ENCODE measurements at regions not wholly inside any gene's neighbourhood (a gene's known extent, or its start where the extent isn't known, plus 50 kb on each side); places are given as distances from the start of the nearest gene placed in this dataset.
"Not testable (repeated sequence)": the region's sequence is repeated elsewhere in the genome, so short reads cannot be mapped to it uniquely, and the experiment has no call there.

DNA sequence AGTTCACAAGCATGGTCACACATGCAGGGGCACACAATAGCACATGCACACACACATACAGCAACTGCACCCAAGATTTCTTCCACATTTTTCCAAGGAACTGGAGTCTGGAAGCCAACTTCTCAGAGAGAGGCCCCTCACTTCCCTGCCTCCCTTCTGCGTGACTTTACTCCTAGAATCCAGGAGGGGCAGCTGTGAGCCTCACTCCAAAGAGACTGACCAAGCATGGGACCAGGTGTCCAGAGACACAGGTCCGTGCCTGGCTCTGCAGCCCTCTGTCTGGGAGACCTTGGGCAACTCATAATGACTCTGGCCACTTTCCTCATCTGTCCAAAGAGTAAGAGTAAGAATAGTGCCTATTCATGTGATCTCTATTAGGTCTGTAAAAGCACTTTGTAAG lies 104.7 kb upstream of the TMEM132E start:
- Histone ChIP-seq H3K4me1 (ENCODE audit: low read depth) (no peaks in the 10 kb centered on the region), H3K4me3 (no peak overlapping the region), H3K36me3 (ENCODE audit: low read depth) (no peaks in the 10 kb centered on the region), H3K9me3 (no peaks in the 10 kb centered on the region)
- intact Hi-C loops (cut with DNase I, micrococcal nuclease), result no loop called here
- no peak for ATAC-seq
- DNase-seq, result no peak
- TF ChIP-seq, protein P1, sequence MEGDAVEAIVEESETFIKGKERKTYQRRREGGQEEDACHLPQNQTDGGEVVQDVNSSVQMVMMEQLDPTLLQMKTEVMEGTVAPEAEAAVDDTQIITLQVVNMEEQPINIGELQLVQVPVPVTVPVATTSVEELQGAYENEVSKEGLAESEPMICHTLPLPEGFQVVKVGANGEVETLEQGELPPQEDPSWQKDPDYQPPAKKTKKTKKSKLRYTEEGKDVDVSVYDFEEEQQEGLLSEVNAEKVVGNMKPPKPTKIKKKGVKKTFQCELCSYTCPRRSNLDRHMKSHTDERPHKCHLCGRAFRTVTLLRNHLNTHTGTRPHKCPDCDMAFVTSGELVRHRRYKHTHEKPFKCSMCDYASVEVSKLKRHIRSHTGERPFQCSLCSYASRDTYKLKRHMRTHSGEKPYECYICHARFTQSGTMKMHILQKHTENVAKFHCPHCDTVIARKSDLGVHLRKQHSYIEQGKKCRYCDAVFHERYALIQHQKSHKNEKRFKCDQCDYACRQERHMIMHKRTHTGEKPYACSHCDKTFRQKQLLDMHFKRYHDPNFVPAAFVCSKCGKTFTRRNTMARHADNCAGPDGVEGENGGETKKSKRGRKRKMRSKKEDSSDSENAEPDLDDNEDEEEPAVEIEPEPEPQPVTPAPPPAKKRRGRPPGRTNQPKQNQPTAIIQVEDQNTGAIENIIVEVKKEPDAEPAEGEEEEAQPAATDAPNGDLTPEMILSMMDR (IDR thresholded peaks at IDR 0.05), result no peak

DNA sequence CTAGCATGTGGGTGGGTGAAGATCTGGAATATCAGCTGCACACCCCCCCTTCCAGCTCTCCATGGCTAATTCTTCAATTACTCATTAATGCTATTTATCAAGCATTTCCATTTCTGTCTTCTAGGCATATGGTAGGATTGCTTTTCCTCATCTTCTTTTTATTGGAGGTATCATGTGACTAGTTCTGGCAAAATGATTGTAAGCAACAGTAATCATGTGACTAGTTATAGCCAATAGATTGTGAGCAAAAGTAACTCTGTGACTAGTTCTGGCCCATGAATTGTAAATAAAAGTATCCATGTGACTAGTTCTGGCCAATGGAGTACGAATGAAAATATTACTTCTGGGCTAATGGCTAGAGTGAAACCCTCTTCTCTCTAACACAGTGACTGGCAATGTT lies 107.0 kb upstream of the TMEM132E start:
- intact Hi-C loops (cut with DNase I, micrococcal nuclease), result no loop called here
- Histone ChIP-seq H3K9me3 (no peaks in the 10 kb centered on the region), H3K4me1 (ENCODE audit: low read depth) (no peaks in the 10 kb centered on the region), H3K36me3 (ENCODE audit: low read depth) (no peaks in the 10 kb centered on the region), H3K4me3 (no peak overlapping the region)
- TF ChIP-seq, protein P1 (IDR thresholded peaks at IDR 0.05), result no peak
- no peak for ATAC-seq
- no peak for DNase-seq

DNA sequence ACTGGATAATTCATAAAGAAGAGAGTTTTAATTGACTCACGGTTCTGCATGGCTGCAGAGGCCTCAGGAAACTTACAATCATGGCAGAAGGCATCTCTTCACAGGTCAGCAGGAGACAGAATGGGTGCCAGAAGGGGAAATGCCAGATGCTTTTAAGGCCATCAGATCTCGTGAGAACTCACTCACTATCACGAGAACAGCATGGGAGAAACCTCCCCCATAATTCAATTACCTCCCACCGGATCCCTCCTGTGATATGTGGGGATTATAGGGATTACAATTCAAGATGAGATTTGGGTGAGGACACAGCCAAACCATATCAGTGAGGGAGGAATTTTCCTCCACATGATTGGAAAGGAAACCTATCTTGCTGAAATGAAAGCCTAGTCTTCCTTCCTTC lies 108.1 kb upstream of the TMEM132E start:
- H3K9me3 ChIP-seq, ATAC-seq: not testable (repeated sequence)

DNA sequence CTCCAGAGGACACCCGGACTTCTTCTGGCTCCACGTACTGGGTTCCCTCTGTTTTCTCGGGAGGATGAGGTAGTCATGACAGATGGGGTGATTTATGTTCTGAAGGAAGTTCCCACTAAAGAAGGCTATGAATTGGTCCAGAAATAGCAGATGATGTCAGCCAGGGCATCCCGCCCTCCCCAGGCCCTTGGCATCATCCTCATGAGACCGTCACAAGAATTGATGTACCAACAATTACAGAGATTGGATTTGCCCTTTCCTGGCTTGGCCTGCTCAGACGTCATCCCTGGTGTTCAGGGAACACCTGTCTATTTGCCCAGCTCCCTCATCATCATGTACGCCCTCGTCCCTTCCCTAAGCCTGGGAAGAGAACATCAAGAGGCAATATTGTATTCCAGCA lies 102.8 kb upstream of the CCL1 start:
- TF ChIP-seq, protein P1 (IDR thresholded peaks at IDR 0.05), result no peak
- intact Hi-C loops (cut with DNase I, micrococcal nuclease), result no loop called here
- H3K36me3 ChIP-seq (ENCODE audit: low read depth), result no peaks in the 10 kb centered on the region
- H3K4me1 ChIP-seq (ENCODE audit: low read depth), result no peaks in the 10 kb centered on the region
- DNase-seq (no peak), ATAC-seq (no peak)
- no peak overlapping the region for H3K4me3 ChIP-seq
- no peaks in the 10 kb centered on the region for H3K9me3 ChIP-seq

More for the DNA sequence above, 108.1 kb upstream of the TMEM132E start:
- H3K4me3 ChIP-seq; DNase-seq; H3K36me3 ChIP-seq (ENCODE audit: low read depth); intact Hi-C loops (cut with DNase I, micrococcal nuclease); H3K4me1 ChIP-seq (ENCODE audit: low read depth): not testable (repeated sequence)

DNA sequence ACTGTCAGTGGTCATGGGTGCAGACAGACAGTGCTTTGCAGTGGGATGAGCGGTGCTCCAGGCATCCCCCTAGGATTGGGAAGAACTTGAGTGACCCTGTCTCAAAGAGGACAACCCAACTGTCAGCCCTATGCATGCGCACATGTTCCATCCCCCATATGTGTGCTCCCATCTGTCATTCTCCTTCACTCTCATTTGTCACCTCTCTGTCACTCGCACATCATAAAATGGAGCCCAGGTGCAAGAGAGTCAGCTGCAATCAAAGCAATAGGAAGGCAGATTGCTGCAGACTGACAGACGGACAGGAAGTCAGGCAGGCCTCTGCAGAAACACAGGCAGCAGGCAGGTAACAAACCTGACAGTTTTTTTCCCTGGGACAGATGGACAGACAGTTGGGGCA lies 101.8 kb upstream of the CCL1 start:
- Histone ChIP-seq H3K4me3 (no peak overlapping the region), H3K4me1 (ENCODE audit: low read depth) (no peaks in the 10 kb centered on the region), H3K36me3 (ENCODE audit: low read depth) (no peaks in the 10 kb centered on the region), H3K9me3 (no peaks in the 10 kb centered on the region)
- TF ChIP-seq, protein P1 (IDR thresholded peaks at IDR 0.05), result no peak
- intact Hi-C loops (cut with DNase I, micrococcal nuclease), result no loop called here
- DNase-seq (no peak), ATAC-seq (no peak)

DNA sequence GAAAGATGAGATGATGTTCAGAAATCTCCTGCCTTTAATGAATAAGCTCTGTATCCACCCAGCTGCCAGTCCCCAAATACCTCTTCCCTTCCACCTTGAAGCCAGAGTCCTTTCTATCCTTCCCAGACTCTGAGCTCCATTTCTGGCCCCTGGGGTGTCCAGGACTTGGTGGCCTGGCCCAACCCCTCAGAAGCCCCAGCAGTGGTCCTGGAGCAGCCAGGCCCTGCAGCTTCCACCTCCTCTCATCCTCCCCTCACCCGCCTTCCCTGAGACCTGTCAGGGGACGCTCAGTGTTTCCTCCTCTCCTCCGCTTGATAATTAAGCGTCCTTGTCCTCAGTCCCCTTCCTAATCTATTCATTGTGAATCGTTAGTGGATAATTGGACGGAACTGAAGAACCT lies 95.2 kb upstream of the CCL1 start:
- no peak for DNase-seq
- Histone ChIP-seq H3K36me3 (ENCODE audit: low read depth) (no peaks in the 10 kb centered on the region), H3K4me1 (ENCODE audit: low read depth) (no peaks in the 10 kb centered on the region), H3K4me3 (no peak overlapping the region), H3K9me3 (no peaks in the 10 kb centered on the region)
- intact Hi-C loops (cut with DNase I, micrococcal nuclease), result no loop called here
- ATAC-seq, result no peak
- TF ChIP-seq, protein P1 (IDR thresholded peaks at IDR 0.05), result no peak

All from mucosa of descending colon (tissue), 3 donors.